ENCODE measurements at regions not wholly inside any gene's neighbourhood (a gene's known extent, or its start where the extent isn't known, plus 50 kb on each side); places are given as distances from the start of the nearest gene placed in this dataset.
A peak's percentile ranks its signal among the peaks of the same experiment; 100 is the strongest.
"Not testable (repeated sequence)": the region's sequence is repeated elsewhere in the genome, so short reads cannot be mapped to it uniquely, and the experiment has no call there.

DNA sequence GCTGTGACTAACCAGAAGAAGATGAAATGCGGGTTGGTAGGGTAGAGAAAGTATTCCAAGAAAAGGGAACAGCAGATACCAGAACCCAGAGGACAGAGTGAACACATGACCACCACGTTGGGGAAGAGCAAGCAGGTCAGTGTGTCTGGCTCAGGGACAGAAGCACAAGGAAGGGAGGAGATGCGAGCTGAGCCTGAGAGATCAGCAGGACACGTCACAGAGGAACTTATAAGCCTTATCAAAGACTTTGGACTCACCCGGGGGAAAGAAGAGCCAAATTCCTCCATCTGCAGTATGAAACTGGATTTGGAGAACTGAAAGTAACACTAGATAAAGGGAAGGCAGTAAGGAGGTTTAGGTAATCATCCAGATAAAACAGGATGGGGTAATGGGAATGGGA lies 232.1 kb upstream of the NPVF start:
- 49 to 66% (median 64%) methylated on average over 5 of the region's 5 CpGs for WGBS, 4 donors
- no peaks in the 10 kb centered on the region for H3K9me3 ChIP-seq (replicated peaks in 1 of 3)
- DNase-seq: peak in 2 of 7 donors; percentile 10 to 18
- peaks cover 31 to 39% of the 10 kb centered on the region in 2 donors for H3K4me1 ChIP-seq (replicated peaks in 1 of 2)
- intact Hi-C loops (cut with DNase I): no loop called here
- H3K27ac ChIP-seq: no peak overlapping the region
- H3K36me3 ChIP-seq (replicated peaks in 1 of 2): no peaks in the 10 kb centered on the region
- no peak for TF ChIP-seq POLR2A (IDR thresholded peaks at IDR 0.05)
- TF ChIP-seq, protein P1, sequence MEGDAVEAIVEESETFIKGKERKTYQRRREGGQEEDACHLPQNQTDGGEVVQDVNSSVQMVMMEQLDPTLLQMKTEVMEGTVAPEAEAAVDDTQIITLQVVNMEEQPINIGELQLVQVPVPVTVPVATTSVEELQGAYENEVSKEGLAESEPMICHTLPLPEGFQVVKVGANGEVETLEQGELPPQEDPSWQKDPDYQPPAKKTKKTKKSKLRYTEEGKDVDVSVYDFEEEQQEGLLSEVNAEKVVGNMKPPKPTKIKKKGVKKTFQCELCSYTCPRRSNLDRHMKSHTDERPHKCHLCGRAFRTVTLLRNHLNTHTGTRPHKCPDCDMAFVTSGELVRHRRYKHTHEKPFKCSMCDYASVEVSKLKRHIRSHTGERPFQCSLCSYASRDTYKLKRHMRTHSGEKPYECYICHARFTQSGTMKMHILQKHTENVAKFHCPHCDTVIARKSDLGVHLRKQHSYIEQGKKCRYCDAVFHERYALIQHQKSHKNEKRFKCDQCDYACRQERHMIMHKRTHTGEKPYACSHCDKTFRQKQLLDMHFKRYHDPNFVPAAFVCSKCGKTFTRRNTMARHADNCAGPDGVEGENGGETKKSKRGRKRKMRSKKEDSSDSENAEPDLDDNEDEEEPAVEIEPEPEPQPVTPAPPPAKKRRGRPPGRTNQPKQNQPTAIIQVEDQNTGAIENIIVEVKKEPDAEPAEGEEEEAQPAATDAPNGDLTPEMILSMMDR (IDR thresholded peaks at IDR 0.05): no peak
- no peak overlapping the region for H3K4me3 ChIP-seq
- no peaks in the 10 kb centered on the region for H3K27me3 ChIP-seq

DNA sequence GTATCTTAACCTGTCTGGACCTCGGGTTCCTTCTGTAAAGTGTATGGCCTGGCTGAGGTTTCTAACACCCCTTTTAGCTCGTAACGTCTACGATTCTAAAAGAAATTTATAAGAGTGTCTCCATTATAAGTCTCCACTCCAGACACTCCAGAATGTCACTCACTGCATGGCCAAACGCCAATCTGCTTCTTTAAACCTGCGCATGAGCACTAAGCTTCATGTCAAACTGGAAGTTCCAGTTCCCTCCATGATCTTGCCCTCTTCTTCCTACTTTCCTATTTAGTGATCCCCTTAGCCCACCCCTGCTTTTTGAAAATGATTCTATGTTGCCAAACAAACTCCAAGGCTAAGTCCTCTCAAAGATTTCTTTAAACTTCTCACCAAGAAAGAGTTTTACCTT lies 241.4 kb upstream of the NPVF start:
- H3K4me3 ChIP-seq: no peak overlapping the region

DNA sequence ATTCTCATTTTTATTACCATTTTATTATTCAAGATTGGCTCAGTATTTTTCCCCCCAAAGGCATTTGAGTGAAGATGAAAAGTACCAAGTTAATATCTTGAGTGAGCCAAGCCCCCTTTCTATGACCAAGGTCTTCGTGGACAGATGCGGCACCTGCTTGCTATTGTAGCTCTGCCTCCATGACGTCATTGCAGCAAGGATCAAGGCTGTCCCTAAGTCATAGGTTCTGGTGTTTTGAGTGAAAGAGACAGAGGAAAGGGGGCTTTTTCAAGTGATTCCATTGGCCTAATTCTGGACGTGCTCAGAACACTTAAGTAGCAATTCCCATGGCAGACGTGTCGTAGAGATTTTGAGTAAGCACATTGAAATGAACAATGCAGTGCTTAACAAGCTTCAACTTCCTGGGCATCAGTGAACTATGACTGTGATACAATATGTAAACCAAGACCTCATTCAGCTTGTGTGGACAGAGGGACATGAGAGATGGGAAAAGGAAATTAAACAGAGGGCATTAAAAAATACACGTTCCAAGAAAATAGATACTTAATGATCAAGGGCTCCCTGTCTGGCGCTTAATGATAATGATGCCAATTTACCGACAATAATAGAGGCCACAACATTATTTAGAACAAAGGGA lies 248.7 kb upstream of the NPVF start:
- TF ChIP-seq, protein P1 (IDR thresholded peaks at IDR 0.05): no peak
- TF ChIP-seq POLR2A (IDR thresholded peaks at IDR 0.05): no peak
- no peak for DNase-seq
- intact Hi-C loops (cut with DNase I): no loop called here
- Histone ChIP-seq H3K4me1 (replicated peaks in 1 of 2) (no peaks in the 10 kb centered on the region), H3K4me3 (no peak overlapping the region), H3K27me3 (no peaks in the 10 kb centered on the region), H3K27ac (no peak overlapping the region), H3K9me3 (replicated peaks in 1 of 3) (no peaks in the 10 kb centered on the region), H3K36me3 (replicated peaks in 1 of 2) (no peaks in the 10 kb centered on the region)
- WGBS, 4 donors: 85 to 91% (median 86%) methylated on average over 9 of the region's 9 CpGs

More for the DNA sequence above, 241.4 kb upstream of the NPVF start:
- H3K27ac ChIP-seq: no peak overlapping the region
- intact Hi-C loops (cut with DNase I): no loop called here
- H3K4me1 ChIP-seq (replicated peaks in 1 of 2): no peaks in the 10 kb centered on the region
- no peak for DNase-seq
- H3K36me3 ChIP-seq (replicated peaks in 1 of 2): no peaks in the 10 kb centered on the region
- no peaks in the 10 kb centered on the region for H3K9me3 ChIP-seq (replicated peaks in 1 of 3)
- TF ChIP-seq POLR2A (IDR thresholded peaks at IDR 0.05): no peak
- TF ChIP-seq, protein P1 (IDR thresholded peaks at IDR 0.05): no peak
- H3K27me3 ChIP-seq: no peaks in the 10 kb centered on the region
- WGBS, 4 donors: 93 to 94% (median 94%) methylated on average over 6 of the region's 6 CpGs

DNA sequence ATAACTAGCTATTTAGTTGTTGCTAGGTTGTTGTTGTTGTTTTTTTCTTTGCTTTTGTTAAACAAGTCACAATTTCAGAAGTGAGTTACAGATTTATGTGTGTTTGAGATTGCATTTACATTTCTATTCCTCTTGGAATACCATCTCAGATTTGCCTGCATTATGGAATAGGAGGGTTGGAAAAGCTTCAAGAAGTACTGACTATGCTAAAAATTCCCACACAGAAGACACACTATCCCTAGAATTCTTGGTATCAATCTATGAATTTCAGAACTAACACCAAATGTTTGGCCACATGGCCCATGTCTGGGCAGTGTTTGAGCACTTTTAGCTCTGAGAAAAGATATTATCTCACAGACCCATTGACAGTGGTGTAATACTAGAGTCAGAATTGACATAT lies 249.9 kb upstream of the NPVF start:
- H3K4me1 ChIP-seq (replicated peaks in 1 of 2); H3K27ac ChIP-seq; H3K27me3 ChIP-seq; H3K36me3 ChIP-seq (replicated peaks in 1 of 2); intact Hi-C loops (cut with DNase I); DNase-seq; H3K9me3 ChIP-seq (replicated peaks in 1 of 3); H3K4me3 ChIP-seq: not testable (repeated sequence)

DNA sequence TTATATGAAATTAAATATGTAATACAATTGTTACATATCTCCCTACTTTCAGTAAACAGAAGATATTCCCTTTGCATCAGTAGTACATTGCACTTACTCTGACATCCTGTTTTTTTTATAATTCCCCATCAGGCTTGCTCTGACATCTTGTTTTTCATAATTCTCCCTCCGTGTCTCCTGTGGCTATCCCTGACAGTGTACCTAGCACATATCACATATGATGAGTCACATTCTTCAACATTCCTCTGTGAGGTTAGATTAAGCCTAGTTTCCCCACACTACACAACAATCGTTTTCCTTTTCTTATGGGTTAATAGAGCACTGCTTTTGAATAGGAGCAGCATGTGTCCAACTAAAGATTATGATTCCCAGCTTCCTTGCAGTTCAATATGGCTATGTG lies 250.6 kb upstream of the NPVF start:
- 38 to 59% (median 43%) methylated on average over 2 of the region's 2 CpGs for WGBS, 4 donors
- intact Hi-C loops (cut with DNase I): no loop called here
- Histone ChIP-seq H3K27me3 (no peaks in the 10 kb centered on the region), H3K9me3 (replicated peaks in 1 of 3) (no peaks in the 10 kb centered on the region), H3K4me1 (replicated peaks in 1 of 2) (no peaks in the 10 kb centered on the region), H3K27ac (no peak overlapping the region), H3K4me3 (no peak overlapping the region), H3K36me3 (replicated peaks in 1 of 2) (no peaks in the 10 kb centered on the region)
- no peak for DNase-seq
- TF ChIP-seq POLR2A (IDR thresholded peaks at IDR 0.05): no peak
- TF ChIP-seq, protein P1 (IDR thresholded peaks at IDR 0.05): no peak

Measured in adrenal gland (tissue), 9 donors.